NCI-H524 treated with DMSO at 0.1 percent for 48 hours (cell line): ENCODE measurements at regions not wholly inside any gene's neighbourhood (a gene's known extent, or its start where the extent isn't known, plus 50 kb on each side); places are given as distances from the start of the nearest gene placed in this dataset.
"Not testable (repeated sequence)": the region's sequence is repeated elsewhere in the genome, so short reads cannot be mapped to it uniquely, and the experiment has no call there.

Experiments
- DNase-seq: peaks from one replicate; lab custom pipeline; 2025; lab: John Stamatoyannopoulos, UW

DNA sequence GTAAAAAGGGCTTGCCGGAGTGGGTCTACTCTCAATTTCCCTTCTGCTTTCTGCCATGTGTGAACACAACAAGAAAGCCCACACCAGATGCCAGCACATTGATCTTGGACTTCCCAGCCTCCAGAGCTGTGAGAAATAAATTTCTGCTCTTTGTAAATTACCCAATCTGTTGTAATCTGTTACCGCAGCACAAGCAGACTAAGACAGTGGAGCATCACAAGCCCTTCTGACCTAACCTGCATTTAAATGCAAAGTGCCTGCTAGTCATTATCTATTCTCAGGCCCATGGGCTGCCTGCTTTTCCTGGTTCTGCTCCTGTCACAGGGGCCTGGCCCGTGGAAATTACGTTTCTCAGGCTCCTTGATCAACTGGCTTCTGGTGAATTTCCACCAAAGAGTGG, 199.3 kb upstream of the AUTS2 start:
- no peak for DNase-seq

DNA sequence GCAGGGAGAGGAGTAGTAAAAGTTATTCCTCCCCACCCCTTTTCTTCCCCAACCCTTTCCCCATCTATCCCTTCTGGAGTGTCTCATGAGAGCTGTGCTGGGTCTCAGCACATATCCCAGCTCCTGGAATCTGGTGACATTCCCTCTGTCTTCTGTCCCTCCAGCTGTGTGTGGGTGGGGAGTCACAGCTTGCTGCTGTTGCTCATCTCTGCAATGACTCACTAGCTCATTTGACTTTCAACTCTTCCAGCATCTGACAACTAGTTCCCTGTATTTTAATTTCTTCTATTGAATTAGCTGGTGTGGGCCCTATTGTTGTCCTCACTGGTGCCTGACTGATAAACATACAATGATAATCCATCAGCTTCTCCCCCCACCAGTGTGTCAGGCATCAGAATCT, 198.9 kb upstream of the AUTS2 start:
- no peak for DNase-seq

DNA sequence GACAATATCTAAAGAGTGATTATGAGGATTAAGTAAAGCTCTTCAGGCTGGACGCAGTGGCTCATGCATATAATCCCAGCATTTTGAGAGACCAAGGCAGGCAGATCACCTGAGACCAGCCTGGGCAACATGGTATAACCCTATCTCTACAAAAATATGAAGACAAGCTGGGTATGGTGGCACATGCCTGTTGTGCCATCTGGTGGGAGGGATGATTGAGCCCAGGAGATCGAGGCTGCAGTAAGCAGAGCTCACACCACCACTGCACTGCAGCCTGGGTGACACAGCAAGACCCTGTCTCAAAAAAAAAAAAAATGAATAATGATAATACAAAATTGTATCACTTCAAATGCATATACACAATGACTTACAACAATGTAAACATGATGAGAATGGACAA, 195.6 kb upstream of the AUTS2 start:
- peak; percentile 3 for DNase-seq

DNA sequence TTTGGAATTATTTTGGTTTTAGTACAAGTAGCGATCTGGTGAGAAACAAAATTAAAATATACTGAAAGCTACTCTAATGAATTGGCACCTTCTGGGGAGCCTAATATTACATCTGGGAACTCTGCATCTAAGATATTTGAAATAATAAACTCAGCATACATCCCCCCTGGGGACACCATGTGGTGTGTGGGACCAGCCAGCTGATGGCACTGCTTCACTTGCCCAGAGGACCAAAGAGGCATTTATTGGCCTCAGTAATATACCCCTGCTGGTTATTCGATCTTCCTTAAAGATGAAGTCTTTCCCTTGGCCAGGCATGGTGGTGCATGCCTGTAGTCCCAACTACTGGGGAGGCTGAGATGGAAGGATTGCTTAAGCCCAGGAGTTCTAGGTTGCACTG, 195.1 kb upstream of the AUTS2 start:
- DNase-seq: peak; percentile 41

DNA sequence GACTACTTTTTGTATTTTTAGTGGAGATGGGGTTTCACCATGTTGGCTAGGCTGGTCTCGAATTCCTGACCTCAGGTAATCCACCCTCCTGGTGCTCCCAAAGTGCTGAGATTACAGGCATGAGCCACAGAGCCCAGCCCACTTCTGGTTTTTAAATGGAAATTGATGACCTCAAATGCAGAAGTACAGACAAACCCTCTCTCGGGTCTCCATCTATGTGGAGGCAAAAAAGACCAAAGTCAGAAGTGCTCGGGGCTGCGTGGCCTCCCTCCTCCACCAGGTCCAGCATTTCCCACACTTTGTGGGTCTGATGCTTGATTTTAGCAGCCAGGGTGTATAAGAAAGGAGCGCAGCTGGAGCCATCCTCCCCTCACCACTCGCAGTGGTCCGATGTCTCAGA, 187.3 kb upstream of the AUTS2 start:
- DNase-seq: no peak

DNA sequence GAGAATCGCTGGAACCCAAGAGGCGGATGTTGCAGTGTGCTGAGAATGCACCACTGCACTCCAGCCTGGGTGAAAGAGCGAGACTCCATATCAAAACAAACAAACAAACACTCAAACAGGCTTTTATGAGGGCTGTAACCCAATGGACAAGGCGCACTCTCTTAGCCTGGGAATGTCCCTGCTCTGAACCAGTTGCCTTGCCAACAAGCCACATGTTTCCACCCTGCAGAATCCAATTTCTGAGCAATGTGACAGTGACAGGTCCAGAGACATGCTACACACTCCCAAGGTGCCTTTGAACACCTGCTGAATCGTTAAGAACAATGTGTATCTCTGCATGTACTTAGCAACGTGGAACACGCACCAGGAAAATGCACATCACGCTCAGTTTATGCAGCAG, 186.8 kb upstream of the AUTS2 start:
- DNase-seq: no peak

DNA sequence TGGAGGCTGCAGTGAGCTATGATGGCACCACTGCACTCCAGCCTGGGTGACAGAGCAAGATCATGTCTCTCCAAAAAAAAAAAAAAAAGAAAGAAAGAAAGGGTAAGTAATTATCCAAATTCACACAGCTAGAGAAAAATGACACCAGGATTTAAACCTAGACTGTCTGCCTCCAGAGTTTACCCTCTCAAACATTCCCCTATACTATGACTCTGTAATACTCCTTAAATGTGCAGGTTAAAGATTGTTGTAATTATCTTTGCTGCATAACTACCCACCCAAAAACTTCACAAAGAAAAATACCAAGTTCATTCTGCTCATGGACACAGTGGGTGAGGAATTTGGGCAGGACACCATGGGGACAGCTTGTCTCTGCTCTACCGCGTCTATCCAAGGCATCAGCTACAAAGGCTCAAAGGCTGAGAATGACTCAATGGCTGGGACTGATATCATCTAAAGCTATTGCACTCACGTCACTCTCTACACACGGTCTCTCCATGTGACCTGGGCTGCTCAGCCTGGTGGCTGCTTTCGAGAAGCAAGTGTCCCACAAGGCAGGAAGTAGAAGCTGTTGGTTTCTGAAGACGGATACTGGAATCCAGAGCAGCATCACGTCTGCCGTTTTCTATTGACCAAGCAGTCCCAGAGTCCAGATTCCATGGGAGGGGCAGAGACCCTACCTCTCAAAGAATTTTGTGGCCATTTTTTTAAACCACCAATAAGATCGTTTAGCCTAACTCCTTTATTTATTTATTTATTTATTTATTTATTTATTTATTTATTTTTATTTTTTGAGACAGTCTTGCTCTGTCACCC, 185.7 kb upstream of the AUTS2 start:
- no peak for DNase-seq

DNA sequence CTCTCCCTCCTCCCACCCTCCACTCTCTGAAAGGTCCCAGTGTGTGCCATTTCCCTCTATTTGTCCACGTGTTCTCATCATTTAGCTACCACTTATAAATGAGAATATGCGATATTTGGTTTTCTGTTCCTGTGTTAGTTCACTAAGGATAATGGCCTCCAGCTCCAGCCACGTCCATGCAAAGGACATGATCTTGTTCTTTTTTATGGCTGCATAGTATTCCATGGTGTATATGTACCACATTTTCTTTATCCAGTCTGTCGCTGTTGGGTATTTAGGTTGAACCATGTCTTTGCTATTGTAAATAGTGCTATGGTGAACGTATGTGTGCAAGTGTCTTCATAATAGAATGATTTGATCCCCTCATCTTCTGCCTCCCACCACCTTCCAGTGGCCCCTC, 183.7 kb upstream of the AUTS2 start:
- no peak for DNase-seq

DNA sequence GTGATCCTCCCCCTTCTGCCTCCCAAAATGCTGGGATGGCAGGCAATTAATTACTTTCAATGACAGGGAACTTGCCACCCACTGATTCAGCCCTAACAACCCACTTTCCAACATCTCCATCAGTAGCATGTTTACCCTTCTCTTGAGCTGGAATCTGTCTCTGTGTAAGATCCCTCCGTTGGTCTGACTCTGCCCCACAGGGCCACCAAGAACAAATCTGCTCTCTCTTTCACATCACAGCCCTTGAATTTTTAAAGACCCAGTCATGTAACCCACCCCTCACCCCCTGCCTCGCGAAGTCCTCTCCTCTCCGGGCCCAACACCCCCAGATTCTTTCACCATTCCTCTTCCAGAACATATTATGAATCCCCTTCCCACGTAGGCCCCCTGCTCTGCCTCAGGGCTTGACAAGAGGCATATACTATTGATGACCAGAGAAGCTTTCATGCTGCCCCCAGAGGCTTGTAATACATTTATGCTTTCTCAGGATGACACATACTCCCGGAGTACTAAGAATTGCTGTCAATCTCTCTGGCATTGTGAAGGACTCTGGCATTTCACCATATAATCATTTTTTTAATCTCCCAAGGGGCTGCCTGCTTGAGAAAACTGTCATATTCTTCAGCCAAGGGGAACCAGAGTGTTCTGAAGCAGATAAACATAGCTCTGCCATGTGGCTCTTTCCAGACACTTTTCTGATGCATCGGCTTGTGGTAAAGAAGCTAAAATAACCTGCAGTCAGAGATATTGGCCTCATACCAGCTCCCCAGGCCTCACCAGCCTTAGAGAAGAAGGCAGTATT, 179.2 kb upstream of the AUTS2 start:
- DNase-seq: no peak

DNA sequence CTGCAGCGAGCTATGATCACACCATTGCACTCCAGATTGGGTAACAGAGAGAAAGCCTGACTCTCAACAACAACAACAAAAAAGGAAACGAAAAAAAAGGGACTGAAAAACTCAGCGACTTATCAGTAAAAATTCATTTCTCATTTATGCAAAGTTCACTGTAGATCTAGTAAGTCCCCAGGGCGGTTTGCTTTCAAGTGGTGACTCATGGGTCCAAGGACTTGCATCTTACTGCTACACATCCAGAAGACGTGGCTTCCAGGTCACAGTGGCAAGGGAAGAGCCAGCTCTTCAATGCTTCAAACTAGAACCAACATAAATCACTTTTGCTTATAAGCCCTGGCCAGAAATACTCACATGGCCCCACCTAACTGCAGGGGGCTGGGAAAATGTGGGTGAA, 178.3 kb upstream of the AUTS2 start:
- DNase-seq: no peak

DNA sequence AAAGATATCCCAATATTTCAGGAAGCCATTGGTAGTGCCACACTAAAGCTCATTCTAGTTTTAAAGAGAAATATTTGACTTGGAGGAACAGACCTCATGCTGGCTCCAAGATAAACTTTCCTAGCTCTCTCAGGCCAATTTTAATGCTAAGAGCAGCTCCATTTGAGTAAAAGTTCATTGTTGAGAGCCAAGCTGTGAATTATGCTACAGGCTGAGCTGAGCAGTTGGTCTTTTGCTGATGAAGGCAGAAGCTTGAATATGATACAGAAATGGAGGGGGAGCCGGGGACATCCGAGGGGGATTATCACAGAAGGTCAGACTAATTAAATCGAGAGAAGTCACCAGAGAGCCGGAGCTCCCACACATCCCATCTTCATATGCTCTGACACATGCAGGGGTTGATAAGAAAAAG, 175.7 kb upstream of the AUTS2 start:
- peak; percentile 36 for DNase-seq

DNA sequence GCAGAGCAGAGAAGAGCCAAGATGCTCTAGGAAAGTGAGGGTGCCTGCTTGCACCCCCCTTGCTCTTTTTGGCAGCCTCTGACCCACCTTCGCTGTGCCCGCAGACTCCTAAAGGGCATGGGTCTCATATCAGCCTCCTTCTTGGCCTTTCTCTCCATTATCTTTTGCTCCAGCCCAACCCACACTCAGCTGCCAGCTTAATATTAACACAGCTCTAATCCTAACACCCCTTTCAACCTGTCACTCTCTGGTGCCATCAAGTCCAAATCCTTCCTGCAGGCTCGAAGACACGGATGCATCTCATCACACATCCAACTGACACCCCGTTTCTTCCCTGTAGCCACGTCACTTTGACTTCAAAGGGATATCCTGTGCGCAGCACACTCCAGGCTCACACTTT, 171.6 kb upstream of the AUTS2 start:
- no peak for DNase-seq

DNA sequence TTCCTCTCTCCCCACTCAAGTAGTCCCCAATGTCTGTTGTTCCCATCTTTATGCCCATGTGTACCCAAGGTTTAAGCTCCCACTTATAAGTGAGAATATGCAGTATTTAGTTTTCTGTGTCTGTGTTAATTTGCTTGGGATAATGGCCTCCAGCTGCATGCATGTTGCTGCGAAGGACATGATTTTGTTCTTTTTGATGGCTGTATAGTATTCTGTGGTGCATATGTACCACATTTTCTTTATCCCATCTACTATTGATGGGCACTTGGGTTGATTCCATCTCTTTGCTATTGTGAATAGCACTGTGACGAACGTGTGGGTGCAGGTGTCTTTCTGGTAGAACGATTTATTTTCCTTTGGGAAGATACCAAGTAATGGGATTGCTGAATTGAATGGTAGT, 170.2 kb upstream of the AUTS2 start:
- no peak for DNase-seq

DNA sequence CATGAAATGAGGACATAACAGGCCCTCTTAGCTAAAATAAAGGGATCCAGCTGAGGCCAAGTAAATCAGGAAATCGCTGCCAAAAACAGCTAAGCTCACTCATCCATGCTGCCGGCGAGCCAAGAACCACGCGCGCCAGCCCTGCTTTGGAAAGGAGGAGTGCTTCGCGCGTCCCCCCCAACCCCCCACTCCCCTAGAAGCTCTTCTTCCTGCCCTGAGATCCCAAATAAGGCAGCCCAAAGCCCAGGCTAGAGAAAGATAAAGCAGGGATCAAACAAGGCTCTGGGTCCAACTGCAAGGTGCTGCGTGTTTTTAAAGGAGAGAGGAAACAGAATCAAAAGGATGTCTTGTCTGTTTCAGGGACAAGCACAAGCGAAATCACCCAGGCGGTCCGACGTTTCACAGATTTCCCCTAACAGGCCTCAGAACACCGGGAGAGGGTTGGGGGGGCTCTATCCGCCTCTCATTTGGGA, 168.3 kb upstream of the AUTS2 start:
- DNase-seq: no peak

DNA sequence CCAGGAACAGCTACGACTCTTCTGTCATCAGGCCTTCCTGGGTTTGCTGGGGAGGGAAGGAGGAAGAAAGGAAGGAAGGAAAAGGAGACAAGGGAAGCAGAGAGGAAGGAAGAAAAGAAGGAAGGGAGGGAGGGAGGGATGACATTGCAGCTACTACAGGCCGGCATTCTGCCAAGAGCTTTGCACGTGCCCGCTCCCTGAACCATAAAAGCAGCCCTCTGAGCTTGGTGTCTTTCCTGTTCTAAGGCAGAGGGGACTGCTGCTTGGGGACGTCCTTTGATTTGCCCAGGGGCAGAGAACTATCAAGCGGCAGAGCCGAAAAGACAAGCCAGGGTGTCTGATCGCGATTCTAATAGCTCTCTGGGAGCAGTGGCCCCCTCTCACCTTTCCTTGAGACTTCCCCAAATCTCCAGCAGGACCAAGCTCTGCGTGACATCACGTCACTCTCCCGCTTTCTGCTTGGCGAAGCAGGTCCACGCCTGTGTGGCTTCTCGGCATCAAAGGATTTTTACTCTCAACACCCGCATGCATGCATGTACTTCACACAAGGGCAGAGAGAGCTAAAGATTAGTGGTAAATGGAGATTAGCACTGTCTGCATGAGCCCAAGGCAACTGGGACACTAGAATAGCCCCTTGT, 167.8 kb upstream of the AUTS2 start:
- no peak for DNase-seq

DNA sequence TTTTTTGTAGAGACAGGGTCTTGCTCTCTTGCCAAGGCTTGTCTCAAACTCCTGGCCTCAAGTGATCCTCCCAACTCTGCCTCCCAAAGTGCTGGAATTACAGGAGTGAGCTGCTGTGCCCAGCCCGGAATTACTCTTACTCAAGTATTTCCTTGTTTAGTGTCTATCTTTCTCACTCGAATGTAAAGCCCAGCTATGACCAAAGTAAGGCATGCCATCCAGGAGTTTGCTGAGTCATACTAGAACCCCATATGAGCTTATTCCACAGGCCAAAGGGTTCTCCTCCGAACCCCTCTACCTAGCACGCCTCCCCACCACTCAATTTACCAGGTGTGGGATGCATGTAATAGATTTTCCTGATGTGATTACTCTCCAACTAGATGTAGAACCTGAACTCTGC, 166.6 kb upstream of the AUTS2 start:
- no peak for DNase-seq

DNA sequence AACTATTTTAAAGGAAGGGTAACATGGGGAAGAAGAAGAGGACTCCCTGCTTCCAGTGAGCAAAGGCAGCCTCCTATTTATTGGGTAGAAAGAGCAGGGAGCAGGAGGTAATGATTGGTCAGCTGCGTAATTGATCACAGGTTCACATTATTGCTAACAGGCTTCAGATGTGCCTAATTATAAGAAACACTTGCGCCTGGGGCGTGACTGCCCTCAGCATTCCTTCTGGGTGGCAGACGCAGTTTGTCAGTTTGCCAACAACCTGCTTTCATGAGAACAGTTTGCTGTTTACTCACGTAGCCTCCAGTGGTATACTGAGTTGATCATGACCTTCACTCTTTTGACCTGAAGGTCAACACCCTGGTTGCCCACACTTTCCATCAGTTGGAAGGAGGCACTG, 166.0 kb upstream of the AUTS2 start:
- not testable (repeated sequence) for DNase-seq

DNA sequence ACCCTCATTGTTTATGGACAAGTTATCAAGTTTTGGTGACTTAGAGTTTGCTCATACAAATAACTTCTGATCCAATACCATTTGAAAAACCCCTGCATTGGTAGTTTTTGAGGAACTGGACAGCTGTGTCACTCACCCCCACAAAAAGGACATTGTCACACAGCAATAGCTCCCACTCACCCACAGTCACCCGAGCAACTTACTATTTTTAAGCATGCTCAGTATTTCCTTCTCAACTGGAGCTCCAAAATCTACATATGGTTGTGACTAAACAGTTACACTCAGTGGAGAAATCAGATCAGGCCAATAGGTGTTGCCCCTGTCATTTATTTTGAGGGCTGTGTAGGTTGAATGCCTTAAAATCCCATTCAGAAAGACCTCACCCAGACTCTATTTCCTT, 165.2 kb upstream of the AUTS2 start:
- no peak for DNase-seq

DNA sequence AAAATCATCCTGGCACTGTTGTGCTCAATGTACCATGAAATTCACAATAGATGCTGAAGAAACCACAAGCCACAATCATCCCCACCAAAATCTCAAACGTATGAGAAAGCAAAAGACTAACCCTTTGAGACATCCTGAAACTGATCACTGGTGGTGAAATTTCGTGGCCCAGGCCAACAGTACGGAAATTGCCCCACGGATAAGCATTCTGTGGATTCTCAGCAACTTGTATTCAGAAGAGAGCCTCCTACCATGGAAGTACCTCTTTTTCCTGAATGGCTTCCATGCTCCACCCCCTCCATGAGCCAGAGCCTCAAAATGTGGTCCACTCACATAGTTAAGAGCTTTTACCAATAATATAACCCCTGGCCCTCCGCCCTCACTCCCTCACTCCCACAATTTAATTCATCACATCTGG, 163.9 kb upstream of the AUTS2 start:
- DNase-seq: no peak

DNA sequence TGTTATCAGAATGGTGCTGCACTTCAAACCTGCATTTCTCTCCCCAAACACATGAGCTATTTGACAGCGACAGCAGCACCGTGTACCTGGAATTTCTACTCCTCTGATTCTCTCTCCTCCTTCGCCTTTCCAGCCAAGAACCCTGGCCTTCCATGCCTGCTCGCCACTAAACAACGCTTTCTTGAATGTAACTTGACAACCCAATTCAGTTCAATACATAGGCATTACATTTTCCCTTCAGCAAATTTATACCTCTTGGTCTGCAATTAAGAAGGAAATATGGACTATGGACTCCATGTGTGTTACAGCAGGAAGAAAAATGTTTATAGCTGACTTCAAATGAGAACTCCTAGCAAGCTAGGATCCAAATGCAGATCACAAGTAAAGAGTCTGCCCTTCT, 162.6 kb upstream of the AUTS2 start:
- no peak for DNase-seq

DNA sequence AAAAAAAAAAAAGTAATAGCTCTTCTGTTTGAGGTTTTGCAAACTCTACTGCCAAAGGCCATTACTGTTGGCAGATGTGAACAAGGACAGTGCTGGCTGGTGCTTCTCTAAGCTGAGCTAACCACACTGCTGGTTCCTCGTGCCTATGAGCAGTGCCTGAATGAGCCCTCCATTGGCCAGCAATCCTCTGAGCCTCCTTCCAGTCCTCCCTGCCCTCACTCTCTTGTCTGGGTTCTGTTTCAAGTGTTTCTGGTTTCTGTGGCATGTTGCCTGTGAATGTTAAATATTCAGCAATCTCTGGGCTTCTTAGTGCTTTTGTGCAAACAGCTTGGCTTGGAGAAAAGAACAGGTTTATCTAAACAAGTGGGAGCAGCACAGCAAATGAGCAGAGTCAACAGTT, 161.3 kb upstream of the AUTS2 start:
- DNase-seq: no peak

DNA sequence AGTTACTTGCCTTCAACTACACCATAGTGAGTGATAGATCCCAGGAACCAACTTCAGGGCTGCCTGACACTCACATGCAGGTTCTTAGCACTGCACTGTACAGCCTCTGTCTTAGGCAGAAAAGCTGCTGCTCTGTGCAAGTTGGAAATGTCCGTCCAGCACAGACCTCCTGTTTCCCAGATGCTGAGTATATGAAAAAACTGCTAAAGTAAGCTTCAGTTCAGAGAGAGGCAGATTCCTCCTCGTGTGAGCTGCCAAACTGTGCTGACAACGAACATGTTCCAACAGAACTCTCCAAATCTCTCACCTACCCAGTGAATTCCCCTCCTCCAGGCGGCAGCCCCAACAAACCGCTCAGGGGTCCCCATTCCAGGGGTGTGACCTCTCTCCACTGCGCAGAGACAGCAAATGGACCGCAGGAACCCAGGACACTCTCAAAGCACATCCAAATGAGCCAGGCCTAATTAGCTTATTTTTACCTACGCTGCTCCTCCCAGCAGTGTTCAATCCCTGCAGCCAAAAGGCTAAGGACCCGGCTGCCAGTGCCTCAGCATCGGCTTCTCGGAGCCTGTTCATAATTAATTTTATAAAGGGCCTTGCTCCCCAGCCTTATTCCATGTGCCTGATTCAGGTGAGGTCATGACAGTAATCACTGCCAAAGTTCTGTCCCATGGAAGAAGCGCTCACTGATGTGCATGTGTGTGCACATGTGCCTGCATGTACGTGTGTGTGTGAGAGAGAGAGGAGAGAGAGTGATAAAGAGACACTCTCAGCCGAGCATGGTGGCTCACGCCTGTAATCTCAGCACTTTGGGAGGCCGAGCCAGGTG, 159.5 kb upstream of the AUTS2 start:
- no peak for DNase-seq
